ENCODE measurements at regions not wholly inside any gene's neighbourhood (a gene's known extent, or its start where the extent isn't known, plus 50 kb on each side); places are given as distances from the start of the nearest gene placed in this dataset.
A peak's percentile ranks its signal among the peaks of the same experiment; 100 is the strongest.

- TF ChIP-seq ZNF124 (CRISPR knock-in tag; IDR thresholded peaks at IDR 0.05) (peak; percentile 81; the same call in 1 of the 2 replicates), PRPF4 (IDR thresholded peaks at IDR 0.05; ENCODE audit: insufficient read depth, low read depth, low read length, poor library complexity, severe bottlenecking) (no peak)
- CTCF ChIA-PET (ENCODE audit: low intra/inter-chr PET ratio) = no interaction called here
- no peaks in the 10 kb centered on the region for H4K20me1 ChIP-seq (replicated peaks; ENCODE audit: control insufficient read depth, insufficient read depth, low read length)
- no peaks in the 10 kb centered on the region for H3K79me2 ChIP-seq (ENCODE audit: control insufficient read depth, insufficient read depth, low read length)
- H3K4me1 ChIP-seq (replicated peaks in 1 of 2; ENCODE audit: control insufficient read depth in 2 of 2, insufficient read depth in 2 of 2, low read length in 2 of 2) = no peaks in the 10 kb centered on the region
- in situ Hi-C loops (cut with MboI) = no loop called here
- POLR2A ChIA-PET = no interaction called here
- H3K9me3 ChIP-seq (replicated peaks; ENCODE audit: control insufficient read depth, insufficient read depth, low read depth, low read length) = no peaks in the 10 kb centered on the region
- no peak overlapping the region for H3K27ac ChIP-seq (ENCODE audit: extremely low read depth, low read depth, low read length)
- FAIRE-seq (no peak), ATAC-seq (no peak), DNase-seq (ENCODE audit: extremely low read depth in 1 of 4, low spot score in 3 of 4) (no peak)
- BruUV-seq (replicated peaks) = no TSS peak
- intact Hi-C loops (cut with micrococcal nuclease) = no loop called here
- no peak overlapping the region for H3K4me2 ChIP-seq (ENCODE audit: insufficient read depth, low read length)
- no peak overlapping the region for H3K9ac ChIP-seq (ENCODE audit: insufficient read depth in 1 of 2, low read depth in 2 of 2, low read length in 2 of 2)
- H2AFZ ChIP-seq (ENCODE audit: low read depth, low read length) = no peak overlapping the region
- H3K36me3 ChIP-seq (ENCODE audit: control insufficient read depth, insufficient read depth, low read length) = no peaks in the 10 kb centered on the region
- H3K4me3 ChIP-seq = no peak overlapping the region
- no peaks in the 10 kb centered on the region; a peak in 1 of 5 replicates for H3K27me3 ChIP-seq (ENCODE audit: control insufficient read depth in 2 of 2, insufficient read depth in 2 of 2, low read length in 2 of 2)
- no peaks in the 10 kb centered on the region for H3K9me1 ChIP-seq (ENCODE audit: control insufficient read depth, insufficient read depth, low read length)
- 0% methylated on average over 2 of the region's 2 CpGs for WGBS (ENCODE audit: insufficient coverage, low coverage, missing lambda C conversion rate)
These were observed 239.8 kb downstream of the ZNF674 start for GRCh38 chrX:46305431-46305830.

- Histone ChIP-seq H2AFZ (ENCODE audit: low read depth, low read length) (no peak overlapping the region), H3K9me3 (replicated peaks; ENCODE audit: control insufficient read depth, insufficient read depth, low read depth, low read length) (no peaks in the 10 kb centered on the region), H3K4me2 (ENCODE audit: insufficient read depth, low read length) (no peak overlapping the region), H4K20me1 (replicated peaks; ENCODE audit: control insufficient read depth, insufficient read depth, low read length) (no peaks in the 10 kb centered on the region), H3K4me1 (replicated peaks in 1 of 2; ENCODE audit: control insufficient read depth in 2 of 2, insufficient read depth in 2 of 2, low read length in 2 of 2) (no peaks in the 10 kb centered on the region), H3K36me3 (ENCODE audit: control insufficient read depth, insufficient read depth, low read length) (no peaks in the 10 kb centered on the region), H3K27ac (ENCODE audit: extremely low read depth, low read depth, low read length) (no peak overlapping the region), H3K27me3 (ENCODE audit: control insufficient read depth in 2 of 2, insufficient read depth in 2 of 2, low read length in 2 of 2) (no peaks in the 10 kb centered on the region), H3K9me1 (ENCODE audit: control insufficient read depth, insufficient read depth, low read length) (no peaks in the 10 kb centered on the region), H3K9ac (ENCODE audit: insufficient read depth in 1 of 2, low read depth in 2 of 2, low read length in 2 of 2) (no peak overlapping the region), H3K79me2 (ENCODE audit: control insufficient read depth, insufficient read depth, low read length) (no peaks in the 10 kb centered on the region), H3K4me3 (no peak overlapping the region)
- POLR2A ChIA-PET = no interaction called here
- intact Hi-C loops (cut with micrococcal nuclease) = no loop called here
- FAIRE-seq = no peak
- TF ChIP-seq ZNF316 (IDR thresholded peaks at IDR 0.05) (peak; percentile 64; the same call in 1 of the 2 replicates), C11orf30 (IDR thresholded peaks at IDR 0.05; ENCODE audit: low read depth) (0 out of 2 replicates have a peak, but pooled peaks have one; percentile 12), ZNF282 (CRISPR knock-in tag; IDR thresholded peaks at IDR 0.05) (no peak)
- DNase-seq (ENCODE audit: extremely low read depth in 1 of 4, low spot score in 3 of 4) = no peak
- 0% methylated on average over 2 of the region's 2 CpGs for WGBS (ENCODE audit: insufficient coverage, low coverage, missing lambda C conversion rate)
- no peak for ATAC-seq
- in situ Hi-C loops (cut with MboI) = no loop called here
- CTCF ChIA-PET (ENCODE audit: low intra/inter-chr PET ratio) = no interaction called here
- no TSS peak for BruUV-seq (replicated peaks)
These were observed 243.3 kb downstream of the ZNF674 start for GRCh38 chrX:46301903-46302302.
